GM18868 (cell line): ENCODE measurements at regions not wholly inside any gene's neighbourhood (a gene's known extent, or its start where the extent isn't known, plus 50 kb on each side); places are given as distances from the start of the nearest gene placed in this dataset.
"Not testable (repeated sequence)": the region's sequence is repeated elsewhere in the genome, so short reads cannot be mapped to it uniquely, and the experiment has no call there.

Experiments
- ATAC-seq: cut with Tn5 transposase; IDR thresholded peaks from one replicate; pipeline ENCODE4 v1.9.1; 2021; ENCODE audit warnings: mild to moderate bottlenecking, moderate library complexity; ENCODE audit not compliant: unreplicated experiment

- no peak for ATAC-seq
Measured at GRCh38 chr12:63508543-63508942, 159.8 kb downstream of the DPY19L2 start.

- ATAC-seq = no peak
Measured at GRCh38 chr12:63499567-63499966, 168.7 kb downstream of the DPY19L2 start.

GRCh38 chr12:63498239-63498638 lies 170.1 kb downstream of the DPY19L2 start:
- ATAC-seq = no peak

- no peak for ATAC-seq
Measured at GRCh38 chr12:63496654-63497053, 171.6 kb downstream of the DPY19L2 start.

GRCh38 chr12:63495974-63496373 lies 172.3 kb downstream of the DPY19L2 start:
- no peak for ATAC-seq

- ATAC-seq = not testable (repeated sequence)
Measured at GRCh38 chr12:63493357-63493756, 174.9 kb downstream of the DPY19L2 start.

- no peak for ATAC-seq
Measured at GRCh38 chr12:63480186-63480585, 188.1 kb downstream of the DPY19L2 start.

GRCh38 chr12:63470161-63470560 lies 198.1 kb downstream of the DPY19L2 start:
- ATAC-seq = no peak

GRCh38 chr12:63467951-63468350 lies 200.3 kb downstream of the DPY19L2 start:
- no peak for ATAC-seq

- no peak for ATAC-seq
Measured at GRCh38 chr12:63457857-63458256, 210.4 kb downstream of the DPY19L2 start.

- ATAC-seq = no peak
Measured at GRCh38 chr12:63457428-63457827, 210.9 kb downstream of the DPY19L2 start.

- ATAC-seq = no peak
Measured at GRCh38 chr12:63450816-63451215, 217.5 kb downstream of the DPY19L2 start.

GRCh38 chr12:63450334-63450733 lies 218.0 kb downstream of the DPY19L2 start:
- ATAC-seq = no peak

GRCh38 chr12:63445224-63445880 lies 222.9 kb downstream of the DPY19L2 start:
- no peak for ATAC-seq

GRCh38 chr12:63440048-63440447 lies 228.2 kb downstream of the DPY19L2 start:
- ATAC-seq = no peak

GRCh38 chr12:63434384-63434783 lies 233.9 kb downstream of the DPY19L2 start:
- not testable (repeated sequence) for ATAC-seq

GRCh38 chr12:63427969-63428368 lies 240.3 kb downstream of the DPY19L2 start:
- ATAC-seq = not testable (repeated sequence)

- not testable (repeated sequence) for ATAC-seq
Measured at GRCh38 chr12:63427029-63427428, 241.3 kb downstream of the DPY19L2 start.

GRCh38 chr12:63424671-63425070 lies 243.6 kb downstream of the DPY19L2 start:
- ATAC-seq = no peak

GRCh38 chr12:63423839-63424238 lies 244.5 kb downstream of the DPY19L2 start:
- ATAC-seq = no peak

- peak; percentile 98 for ATAC-seq
Measured at GRCh38 chr12:63420206-63420644, 248.1 kb downstream of the DPY19L2 start.

- ATAC-seq = no peak
Measured at GRCh38 chr12:63419154-63419553, 249.1 kb downstream of the DPY19L2 start.

GRCh38 chr12:63416788-63417187 lies 251.5 kb downstream of the DPY19L2 start:
- ATAC-seq = no peak
